Umbilical cord (tissue), 1 donor: ENCODE measurements at regions not wholly inside any gene's neighbourhood (a gene's known extent, or its start where the extent isn't known, plus 50 kb on each side); places are given as distances from the start of the nearest gene placed in this dataset.
"Not testable (repeated sequence)": the region's sequence is repeated elsewhere in the genome, so short reads cannot be mapped to it uniquely, and the experiment has no call there.

Experiments used
- DNase-seq: peaks from one replicate; pipeline ENCODE4 v3.0.0-alpha.2; 2015; ENCODE audit warnings: low spot score

GRCh38 chr5:18778225-18778624 lies 1144.0 kb downstream of the TAF11L14 start:
- DNase-seq: no peak

GRCh38 chr5:18789218-18789998 lies 1155.1 kb downstream of the TAF11L14 start:
- no peak for DNase-seq

GRCh38 chr5:18792145-18792544 lies 1157.9 kb downstream of the TAF11L14 start:
- DNase-seq: no peak

DNA sequence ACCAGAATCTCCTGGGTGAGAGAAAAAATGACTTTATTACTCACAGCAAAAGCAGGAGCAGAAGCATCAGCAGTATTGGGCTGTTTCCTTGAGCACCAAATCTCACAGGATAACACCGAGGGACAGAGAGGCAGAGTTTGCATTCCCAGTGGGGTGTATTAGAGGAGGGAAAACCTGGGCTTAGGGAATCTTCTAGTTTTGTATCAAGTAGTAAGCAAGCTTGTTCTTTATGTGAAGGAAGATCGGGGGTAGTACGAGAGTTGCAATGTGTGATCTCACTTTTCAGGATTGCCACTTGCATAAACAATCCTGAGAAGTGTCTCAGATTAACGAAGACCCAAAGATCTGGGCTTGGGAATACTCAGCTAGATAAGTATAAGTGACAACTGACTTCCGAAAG lies 1163.0 kb downstream of the TAF11L14 start:
- no peak for DNase-seq

GRCh38 chr5:18798058-18798457 lies 1163.8 kb downstream of the TAF11L14 start:
- DNase-seq: no peak

GRCh38 chr5:18799482-18800128 lies 1165.3 kb downstream of the TAF11L14 start:
- DNase-seq: no peak

DNA sequence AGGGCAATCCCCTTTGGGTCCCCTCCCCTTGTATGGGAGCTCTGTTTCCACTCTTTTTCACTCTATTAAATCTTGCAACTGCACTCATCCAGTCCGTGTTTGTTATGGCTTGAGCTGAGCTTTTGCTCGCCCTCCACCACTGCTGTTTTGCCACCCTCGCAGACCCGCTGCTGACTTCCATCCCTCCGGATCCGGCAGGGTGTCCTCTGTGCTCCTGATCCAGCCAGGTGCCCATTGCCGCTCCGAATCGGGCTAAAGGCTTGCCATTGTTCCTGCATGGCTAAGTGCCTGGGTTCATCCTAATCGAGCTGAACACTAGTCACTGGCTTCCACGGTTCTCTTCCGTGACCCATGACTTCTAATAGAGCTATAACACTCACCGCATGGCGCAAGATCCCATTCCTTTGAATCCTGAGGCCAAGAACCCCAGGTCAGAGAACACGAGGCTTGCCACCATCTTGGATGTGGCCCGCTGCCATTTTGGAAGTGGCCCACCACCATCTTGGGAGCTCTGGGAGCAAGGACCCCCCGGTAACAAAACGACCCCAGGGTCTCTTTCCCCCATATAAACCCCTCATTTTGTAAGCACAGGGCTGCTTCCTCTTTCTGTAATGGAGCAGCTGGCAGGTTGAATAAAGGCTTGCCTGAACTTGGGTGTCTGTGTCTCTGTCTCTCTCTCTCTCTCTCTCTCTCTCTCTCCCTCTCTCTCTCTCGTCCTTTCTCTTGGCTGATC lies 1166.2 kb downstream of the TAF11L14 start:
- no peak for DNase-seq

DNA sequence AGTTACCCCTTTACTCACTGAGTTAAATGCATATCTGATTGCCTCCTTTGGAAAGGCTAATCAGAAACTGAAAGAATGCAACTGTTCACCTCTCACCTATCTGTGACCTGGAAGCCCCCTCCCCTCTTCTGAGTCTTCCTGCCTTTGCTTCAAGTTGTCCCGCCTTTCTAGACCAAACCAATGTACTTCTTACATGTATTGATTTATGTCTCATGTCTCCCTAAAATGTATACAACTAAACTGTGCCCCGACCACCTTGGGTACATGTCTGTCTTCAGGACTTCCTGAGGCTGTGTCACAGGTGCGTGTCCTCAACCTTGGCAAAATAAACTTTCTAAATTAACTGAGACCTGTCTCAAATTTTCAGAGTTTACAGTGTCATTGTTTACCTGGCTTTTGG lies 1167.2 kb downstream of the TAF11L14 start:
- DNase-seq: not testable (repeated sequence)

DNA sequence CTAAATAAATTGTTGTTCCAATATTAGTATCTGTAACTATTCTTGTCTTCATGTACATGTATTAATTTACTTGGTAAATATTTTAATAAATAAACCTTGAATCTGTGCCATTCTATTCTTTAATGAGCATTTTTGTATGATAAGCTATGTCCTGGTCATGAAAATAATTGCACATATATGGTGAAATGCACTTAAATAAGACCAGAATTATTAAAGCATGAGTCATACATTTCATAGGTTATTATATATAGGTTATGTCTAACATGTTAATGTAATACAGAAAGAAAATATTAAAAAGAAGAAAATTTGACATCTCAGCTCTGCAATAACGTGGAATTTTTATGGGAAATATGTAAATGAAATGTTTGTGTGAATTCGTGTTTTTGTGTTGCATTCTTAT lies 1168.1 kb downstream of the TAF11L14 start:
- no peak for DNase-seq

DNA sequence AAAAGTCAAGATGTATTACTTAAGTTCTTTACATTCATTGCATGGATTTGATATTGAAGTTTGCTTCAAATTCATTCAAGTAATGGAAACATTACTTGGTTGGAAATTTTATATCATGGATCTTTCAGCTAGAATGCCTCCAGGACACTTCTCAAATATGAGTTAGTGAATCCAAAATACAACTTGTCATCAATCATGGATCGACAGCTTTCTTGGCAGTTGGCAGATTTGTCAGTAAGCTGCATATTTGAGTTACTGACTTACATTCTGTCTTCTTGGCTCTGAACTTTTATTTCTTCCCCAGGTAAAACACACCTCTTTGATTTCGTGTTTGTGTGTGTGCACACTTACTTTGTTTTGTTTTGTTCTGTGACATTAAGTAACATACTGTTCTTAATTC lies 1171.1 kb downstream of the TAF11L14 start:
- no peak for DNase-seq

DNA sequence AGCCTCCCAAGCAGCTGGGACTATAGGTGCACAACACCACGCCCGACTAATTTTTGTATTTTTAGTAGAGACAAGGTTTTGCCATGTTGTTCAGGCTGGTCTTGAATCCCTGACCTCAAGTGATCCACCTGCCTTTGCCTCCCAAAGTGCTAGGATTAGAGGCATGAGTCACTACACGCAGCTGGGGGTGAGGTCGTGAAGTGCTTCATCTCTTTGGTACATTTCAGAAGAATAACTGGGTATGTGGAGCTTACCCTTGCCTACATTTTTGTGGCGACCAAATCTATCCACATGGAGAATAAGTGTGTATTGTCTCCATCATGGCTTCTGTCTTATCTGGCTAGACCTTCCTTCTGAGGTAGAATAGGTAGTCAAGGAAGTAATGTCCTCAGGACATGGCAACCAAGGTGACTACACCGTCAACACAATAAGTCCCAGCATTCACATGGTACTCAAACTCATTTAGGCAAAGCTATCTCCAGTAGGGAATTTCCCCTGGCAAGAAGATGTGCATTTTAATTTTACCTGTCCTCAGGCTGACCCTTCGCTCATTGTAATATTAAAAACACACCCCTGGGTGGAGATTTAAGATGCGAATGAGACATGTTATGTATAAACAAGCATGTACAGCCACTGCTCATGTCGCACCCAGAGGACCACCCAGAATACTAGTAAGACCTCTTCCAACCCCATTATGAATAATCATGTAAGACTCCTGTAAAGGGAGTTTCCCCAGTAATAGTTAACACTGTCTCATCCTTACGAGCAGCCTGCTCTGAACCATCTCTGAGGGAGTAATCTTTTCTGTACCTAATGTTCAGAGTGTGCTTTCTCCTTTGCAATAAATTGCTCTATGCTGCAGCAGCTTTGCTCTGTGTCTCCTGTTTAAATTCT lies 1173.2 kb downstream of the TAF11L14 start:
- no peak for DNase-seq

DNA sequence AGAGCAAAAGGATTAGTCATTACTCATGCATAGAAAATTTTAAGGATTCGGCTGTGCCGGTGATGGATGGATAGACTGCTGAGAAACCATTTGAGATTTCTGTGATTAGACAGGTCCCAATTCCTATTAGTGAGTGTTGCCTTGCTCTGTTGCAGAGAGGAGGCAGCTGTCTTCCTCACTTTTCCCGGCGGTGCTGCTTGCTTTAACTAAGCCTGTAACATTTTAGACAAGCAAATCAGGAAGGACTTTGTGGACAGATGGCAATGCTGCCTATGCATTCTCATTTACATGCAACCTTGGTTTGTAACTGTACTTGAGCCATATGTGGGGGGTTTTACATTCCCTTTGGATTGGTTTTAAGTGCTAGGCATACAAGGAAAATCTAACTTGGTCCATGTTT lies 1176.3 kb downstream of the CDH18 start:
- DNase-seq: peak; percentile 0

GRCh38 chr5:18828351-18828750 lies 1159.6 kb downstream of the CDH18 start:
- no peak for DNase-seq

DNA sequence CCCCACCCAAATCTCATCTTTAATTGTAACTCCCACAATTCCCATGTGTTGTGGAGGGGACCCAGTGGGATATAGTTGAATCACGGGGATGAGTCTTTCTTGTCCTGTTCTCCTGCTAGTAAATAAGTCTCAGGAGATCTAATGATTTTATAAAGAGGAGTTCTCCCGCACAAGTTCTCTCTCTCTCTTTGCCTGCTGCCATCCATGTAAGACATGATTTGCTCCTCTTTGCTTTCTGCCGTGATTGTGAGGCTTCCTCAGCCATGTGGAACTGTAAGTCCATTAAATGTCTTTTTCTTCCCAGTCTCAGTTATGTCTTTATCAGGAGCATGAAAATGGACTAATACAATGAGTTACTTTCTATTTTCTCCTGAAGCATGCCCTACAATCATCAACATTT lies 1158.5 kb downstream of the CDH18 start:
- DNase-seq: no peak

DNA sequence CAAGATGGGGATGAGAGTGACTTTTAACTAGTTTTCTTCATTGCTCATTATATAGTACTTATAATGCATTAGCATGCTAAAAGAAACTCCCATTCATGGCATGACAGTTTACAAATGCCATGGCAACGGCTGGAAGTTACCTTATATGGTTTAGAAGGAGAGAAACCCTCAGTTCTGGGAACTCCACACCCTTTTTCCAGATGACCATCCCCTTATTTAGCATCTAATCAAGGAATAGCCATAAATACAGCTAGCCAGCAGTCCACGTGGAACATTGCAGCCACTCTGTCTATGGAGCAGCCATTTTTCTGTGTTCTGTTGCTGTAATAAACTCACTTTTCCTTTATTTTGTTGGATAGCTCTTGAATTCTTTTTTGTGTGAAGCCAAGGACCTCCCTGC lies 1137.8 kb downstream of the CDH18 start:
- DNase-seq: no peak

DNA sequence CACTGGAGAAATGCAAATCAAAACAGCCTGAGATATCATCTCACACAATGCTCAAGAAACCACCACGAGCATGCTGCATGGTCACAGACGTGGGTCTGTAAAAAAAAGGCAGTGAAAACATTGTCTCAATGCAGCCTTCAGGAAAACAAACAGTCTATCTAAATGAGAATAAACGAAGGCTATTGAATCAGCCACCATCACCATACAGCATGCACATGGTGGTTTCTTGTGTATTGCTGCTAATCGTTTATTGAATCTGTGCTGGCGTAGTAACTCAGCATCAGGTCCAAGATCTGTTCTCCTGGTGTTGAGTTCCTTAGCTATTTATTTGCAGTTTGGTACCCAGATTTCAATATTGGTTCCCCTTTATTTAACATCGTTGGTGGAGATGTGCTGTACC lies 1115.0 kb downstream of the CDH18 start:
- no peak for DNase-seq

GRCh38 chr5:18876565-18876964 lies 1111.4 kb downstream of the CDH18 start:
- no peak for DNase-seq

DNA sequence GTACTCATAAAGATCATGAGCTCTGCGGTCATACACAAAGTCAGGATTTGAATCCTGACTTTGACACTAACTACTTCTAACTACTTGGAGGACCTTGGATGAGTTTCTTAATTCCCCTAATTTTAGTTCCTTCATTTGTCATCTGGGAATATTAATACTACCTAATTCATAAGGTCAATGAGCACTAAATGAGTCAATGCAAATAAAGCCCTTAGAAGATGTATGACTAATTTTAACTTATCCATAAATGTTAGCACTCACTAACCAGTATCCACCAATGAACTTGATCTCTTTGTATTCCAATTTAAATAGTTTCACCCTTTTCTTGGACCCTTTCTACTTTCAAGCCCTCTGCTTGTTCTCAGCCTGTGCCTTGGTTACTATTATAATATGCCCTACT lies 1106.4 kb downstream of the CDH18 start:
- no peak for DNase-seq

DNA sequence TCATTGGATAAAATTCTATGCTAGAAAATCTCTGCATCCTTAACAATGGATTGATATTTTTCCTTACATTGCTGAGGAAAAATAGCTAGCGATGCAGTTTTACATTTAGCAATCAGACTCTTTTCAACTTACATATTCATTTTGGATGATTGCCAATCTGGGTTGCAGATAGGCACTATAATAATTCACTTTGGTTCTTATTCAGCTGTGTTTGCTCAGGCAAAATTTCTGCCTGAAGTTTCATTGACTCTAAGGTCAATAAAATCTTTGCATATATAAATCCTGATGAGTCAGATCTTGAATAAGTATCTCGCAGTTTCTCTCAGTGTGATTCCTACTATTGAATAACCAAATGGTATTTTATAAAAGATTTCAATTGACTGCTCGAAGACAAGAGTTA lies 1105.8 kb downstream of the CDH18 start:
- no peak for DNase-seq

GRCh38 chr5:18888821-18889220 lies 1099.2 kb downstream of the CDH18 start:
- DNase-seq: no peak

DNA sequence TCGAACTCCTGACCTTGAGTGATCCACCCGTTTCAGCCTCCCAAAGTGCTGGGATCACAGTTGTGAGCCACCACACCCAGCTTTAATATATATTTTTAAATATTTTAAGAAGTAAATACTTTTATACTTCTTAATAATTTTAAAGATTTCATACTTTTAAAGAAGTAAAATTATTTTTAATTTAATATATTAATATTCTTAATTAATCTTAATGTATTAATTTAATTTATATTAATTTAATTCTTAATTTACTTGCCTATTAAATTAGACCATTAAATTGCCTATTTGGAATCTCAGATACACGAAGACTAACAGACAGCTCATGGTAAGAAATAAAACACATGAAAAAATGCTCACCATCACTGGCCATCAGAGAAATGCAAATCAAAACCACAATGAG lies 1087.4 kb downstream of the CDH18 start:
- DNase-seq: no peak

DNA sequence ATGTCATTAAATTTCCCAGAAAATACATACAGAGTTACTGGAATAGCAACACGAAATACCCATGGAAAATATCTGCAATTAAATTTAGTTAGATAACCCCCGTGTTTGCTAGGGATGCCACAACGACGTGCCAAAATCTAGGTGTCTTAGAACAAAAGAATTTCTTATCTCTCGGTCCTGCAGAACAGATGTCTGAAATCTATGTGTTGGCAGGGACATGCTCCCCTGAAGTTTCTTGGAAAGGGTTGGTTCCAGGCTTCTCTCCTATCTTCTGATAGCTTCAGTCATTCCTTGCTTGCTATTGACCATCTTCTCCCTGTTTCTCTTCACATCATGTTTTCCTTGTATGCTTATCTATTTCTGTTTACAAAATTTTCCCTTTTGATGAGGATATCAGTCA lies 1067.0 kb downstream of the CDH18 start:
- no peak for DNase-seq
